DLD1 (cell line): ENCODE measurements at regions not wholly inside any gene's neighbourhood (a gene's known extent, or its start where the extent isn't known, plus 50 kb on each side); places are given as distances from the start of the nearest gene placed in this dataset.
"Not testable (repeated sequence)": the region's sequence is repeated elsewhere in the genome, so short reads cannot be mapped to it uniquely, and the experiment has no call there.

Experiments
- in situ Hi-C: cut with HindIII; loops from 2 replicates; pipeline ENCODE4 v1.10.0; 2017; ENCODE audit warnings: low sequenced_read_pairs

DNA sequence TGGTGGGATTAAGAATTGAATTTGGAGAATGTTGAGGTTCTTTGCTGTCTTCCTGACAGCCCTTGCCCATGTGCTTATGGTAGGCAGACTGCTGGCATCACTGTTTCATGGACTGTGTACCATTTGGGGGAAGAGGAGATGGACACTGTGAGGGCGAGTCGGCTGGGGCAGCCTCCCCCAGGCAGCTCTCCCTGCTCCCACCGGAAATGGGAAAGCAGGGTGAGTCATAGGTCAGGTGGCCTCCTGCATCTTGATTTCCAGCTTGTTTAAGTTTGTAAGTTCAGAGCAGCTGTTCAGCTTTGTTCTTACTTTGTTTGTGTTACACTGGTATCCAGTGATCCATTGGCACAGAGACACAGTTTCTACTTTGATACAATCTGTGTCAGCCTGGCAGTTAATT is 87.2 kb upstream of the CNIH3 start:
- in situ Hi-C loops, result no loop called here

DNA sequence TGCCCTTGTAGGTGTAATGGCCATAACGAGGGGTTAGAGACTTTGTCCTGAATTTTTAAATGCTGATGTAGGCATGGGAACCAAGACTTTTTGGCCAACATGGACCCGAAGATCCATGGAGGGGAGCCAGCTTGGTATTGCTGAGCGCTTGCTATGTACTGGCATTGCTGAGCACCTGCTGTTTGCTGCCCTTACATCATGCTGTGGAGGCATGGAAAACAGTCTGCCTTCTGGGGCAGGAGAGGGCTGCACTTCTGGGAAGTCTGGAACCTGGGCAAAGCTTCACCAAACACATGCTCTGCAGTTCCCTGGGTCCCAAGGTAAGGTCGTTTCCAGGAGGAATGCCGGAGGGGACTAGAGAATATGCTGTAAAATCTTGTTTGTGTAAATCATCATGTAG is 86.3 kb upstream of the CNIH3 start:
- in situ Hi-C loops, result no loop called here

DNA sequence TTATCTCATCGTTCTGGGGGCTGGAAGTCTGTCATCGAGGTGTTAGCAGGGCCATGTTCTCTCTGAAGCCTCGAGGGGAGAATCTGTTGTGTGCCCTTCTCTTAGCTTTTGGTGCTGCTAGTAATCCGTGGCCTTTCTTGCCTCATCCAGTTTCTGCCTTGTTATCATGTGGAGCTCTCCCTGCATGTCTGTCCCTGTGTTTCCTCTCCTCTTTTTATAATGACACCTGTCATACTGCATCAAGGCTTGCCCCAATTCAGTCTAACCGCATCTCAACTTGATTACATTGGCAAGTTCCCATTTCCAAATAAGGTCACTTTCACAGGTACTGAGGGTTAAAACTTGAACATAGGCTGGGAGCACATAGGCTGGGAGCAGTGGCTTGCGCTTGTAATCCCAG is 82.6 kb upstream of the CNIH3 start:
- in situ Hi-C loops, result no loop called here

DNA sequence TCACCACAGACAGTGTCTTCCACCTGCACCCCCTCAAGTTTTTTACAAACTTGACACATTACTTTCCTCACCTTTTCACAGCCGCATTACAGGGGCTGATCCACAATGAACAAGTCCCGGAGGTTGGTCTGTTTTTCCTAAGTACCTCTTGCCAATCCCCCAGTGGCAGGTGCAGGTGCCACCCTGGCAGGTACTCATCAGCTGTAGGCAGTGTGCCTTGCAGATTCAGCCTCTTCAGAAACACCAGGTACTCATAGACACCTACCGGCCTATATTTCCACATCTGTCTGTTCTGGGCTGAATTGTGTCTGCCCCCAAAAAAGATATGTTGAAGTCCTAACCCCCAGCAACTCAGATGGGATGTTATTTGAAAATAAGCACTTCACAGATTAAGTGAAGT is 81.4 kb upstream of the CNIH3 start:
- in situ Hi-C loops, result no loop called here

DNA sequence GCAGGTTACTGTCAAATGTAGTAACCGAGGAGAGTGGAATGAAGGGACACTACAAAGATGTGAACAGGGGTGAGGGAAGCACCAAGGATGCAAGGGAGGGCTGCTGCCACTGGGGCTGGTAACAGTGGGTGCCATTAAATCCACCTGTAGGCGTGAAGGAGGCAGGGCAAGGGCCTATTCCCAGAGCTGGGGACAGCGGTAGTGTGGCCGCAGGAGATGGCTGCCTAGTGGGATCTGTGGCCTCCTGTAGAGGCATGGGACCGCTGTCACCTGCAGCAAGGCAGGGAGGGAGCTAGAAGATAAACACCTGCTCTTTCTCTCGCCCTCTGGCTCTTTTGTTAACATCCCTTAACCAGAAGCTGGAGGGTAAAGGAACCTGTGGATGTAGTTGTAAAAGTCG is 80.5 kb upstream of the CNIH3 start:
- in situ Hi-C loops, result no loop called here

DNA sequence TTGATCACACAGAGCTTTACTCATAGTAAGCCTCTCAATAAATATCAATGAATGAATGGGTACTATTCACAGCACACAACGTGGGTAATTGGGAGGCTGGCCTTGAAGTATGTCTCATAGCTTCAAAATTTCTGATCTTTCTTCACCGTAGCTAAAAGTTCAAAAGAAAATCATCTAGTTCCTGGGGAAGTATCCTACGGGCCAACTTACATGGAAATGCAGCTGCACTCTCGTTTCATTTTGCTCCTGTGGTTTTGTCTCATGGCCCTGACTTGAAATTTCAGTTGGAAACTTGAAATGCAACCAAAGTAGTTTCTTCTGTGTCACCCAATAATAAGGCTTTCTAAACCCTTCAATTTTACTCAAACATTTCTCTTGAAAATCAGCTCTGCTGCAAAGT is 76.1 kb upstream of the CNIH3 start:
- in situ Hi-C loops, result no loop called here

DNA sequence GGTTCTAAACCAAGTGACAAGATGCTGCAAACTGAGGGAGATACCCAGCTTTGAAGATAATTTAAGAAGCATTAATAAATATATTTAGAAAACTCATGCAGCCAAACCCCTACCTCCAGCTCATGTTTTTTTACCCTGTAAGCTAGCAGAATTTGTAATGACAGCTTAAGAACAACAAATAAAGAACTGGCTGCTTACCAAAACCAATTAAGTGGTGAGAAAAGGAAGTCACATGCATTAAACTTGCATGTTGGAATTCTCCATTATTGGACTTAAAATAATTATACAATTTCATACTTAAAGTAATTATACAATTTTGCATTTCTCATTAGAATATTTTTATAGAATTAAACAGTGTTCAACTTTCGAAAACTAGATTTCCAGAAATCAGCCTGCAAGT is 75.6 kb upstream of the CNIH3 start:
- in situ Hi-C loops, result no loop called here

DNA sequence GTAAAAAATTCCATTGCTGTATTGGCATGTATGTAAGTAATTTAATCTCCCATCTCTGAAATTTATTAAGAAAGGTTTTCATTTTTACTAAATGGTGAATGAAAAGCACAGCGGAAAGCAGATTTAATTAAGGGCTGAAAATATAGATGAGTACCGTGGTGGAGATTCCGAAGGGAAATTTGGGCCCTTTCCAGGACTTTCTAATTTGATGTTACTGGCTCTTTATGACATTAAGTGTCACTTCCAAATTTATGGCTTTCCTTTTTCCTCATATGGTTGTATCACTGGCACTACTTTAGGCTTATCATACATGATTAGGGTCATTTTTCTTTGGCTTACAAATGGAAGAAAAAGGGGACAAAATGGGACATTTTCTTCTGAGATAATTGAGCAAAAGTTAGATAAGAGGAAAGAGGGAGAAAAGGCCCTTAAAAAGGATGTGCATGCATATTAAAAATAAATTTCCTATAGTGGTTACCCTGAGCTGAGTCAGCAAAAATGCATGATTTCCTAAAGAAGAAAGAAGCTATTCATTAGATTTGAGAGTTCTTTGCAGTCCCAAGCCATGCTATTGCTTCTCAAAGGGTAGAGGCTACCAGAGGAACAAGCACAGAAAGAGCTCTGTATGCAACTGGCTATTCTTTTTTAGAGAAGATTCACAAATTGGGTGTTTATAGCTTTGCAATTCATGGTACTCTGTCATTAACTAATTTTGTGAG is 74.9 kb upstream of the CNIH3 start:
- in situ Hi-C loops, result no loop called here

DNA sequence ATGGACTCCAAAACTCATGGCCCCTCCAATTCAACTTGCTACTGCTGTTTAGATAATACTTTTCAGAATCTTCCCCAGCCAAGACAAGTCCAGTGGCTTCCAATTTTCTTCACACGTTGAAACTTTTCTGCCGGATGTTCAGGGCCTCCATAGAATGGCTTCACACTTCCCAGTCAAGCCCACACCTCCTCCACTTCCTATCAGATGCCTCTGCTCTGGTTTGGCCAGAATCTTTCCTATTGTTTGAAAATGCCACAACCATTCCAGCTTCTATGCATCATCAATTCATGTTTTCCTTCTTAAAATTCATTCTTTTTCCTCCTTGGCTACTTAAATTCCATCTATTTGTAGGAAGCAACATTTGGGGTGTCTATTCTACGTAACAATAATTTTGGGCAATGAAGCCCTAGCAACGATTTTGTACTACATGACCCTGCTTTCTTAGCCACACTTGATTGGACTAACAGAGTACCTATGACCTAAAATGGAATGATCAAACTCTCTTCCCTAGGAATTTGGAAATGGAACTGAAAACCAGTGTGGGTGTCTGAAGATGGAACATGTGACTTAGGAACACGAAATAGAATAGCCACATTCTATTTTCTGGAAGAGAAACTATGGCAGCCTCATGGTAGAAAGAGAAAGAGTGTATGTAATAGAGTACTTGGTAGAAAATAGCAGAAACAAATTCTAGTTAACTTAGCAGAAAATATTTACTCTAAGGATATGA is 74.1 kb upstream of the CNIH3 start:
- in situ Hi-C loops, result no loop called here

DNA sequence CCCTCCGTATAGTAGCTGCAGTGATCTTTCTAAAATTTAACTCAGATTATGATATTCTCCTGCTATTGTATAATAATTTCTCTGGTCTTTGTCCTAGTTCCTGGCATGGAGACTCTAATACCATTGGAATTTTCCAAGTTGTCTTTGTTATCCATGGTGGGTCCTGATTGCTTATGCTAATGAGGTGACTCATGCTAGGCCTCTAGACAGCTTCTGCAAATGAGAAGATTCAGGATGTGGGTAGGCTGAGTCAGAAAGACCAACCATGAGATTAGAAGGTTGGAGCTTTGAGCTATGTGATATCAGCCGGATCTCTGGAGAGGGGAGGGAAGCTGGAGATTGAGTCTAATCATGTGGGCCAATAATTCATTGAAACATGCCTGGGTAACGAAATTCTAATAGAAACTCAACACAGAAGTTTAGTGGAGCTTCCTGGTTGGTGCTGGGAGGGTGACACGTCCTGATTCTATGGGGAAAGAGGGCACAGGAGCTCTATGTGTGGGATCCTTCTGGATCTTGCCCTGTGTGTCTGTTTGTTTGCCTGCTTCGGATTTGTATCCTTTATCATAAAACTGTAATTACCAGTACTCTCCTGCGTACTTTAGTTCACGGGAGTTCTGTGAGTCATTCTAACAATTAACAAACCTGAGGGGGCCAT is 73.2 kb upstream of the CNIH3 start:
- in situ Hi-C loops, result no loop called here

DNA sequence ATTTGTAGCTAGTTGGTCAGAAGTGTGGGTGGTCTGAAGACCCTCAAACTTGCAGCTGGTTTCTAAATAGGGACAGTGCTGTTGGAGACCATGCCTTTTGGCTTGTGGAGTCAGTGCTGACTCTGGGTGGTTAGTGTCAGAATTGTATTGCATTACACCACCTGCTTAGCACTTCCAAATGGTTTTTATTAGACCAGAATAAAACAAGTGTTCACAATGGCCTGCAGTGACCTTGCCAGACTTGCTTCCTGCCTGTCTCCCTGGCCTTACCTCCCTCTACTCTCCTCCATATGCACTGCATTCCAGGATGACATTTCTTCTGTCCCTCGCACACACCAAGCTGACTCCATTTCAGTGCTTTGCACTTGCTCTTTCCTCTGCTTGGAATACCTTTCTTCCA is 72.7 kb upstream of the CNIH3 start:
- in situ Hi-C loops, result no loop called here

DNA sequence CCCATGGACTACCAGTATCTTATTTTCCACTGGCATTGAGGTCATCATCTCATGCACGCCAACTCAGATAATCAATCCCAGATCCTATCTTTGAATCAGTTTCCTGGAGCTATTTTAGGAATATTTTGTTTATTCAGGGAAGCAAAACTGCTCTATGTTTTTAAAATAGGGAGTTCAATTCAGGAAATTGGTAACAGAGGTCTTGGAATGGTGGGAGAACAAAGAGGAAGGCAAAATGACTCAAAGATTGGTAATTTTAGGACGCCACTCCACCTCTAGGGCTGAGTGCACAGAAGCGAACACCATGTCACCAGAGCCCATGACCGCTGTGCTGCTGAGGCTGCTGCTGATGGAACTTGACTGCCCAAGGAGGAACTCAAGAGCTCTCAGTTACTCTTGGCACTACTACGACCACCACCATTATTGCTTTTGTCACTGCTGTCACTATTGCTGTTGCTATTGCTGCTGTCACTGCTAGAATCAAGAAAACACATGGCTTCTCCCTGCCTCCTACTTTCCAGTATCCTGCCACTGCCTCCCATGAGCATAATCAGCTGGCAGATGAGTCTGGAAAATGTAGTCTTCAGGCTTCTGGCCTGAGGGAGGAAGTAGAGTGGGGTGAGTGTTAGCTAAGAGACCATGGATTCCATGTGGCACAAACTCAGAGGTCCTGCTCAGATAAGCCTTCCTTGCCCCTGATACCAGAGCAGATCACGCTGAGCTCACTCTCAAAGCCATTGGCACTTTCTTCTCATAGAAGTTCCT is 71.6 kb upstream of the CNIH3 start:
- in situ Hi-C loops, result no loop called here

DNA sequence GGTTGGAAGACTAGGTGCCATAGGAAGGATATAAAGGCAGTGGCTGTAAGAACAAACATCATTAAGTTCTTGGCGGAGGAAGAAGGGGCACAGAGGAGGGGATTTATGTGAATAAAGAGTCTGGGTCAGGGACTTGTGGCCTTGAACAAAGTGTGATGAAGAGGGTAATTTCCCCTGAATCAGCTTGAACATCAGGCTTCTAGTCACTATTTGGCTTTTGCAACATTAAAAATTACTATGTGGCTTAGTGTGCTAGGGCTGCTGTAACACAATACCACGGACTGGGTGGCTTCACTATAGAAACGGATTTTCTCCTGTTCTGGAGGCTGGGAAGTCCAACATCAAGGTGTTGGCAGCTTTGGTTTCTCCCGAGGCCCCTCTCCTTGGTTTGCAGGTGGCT is 70.5 kb upstream of the CNIH3 start:
- in situ Hi-C loops, result no loop called here

DNA sequence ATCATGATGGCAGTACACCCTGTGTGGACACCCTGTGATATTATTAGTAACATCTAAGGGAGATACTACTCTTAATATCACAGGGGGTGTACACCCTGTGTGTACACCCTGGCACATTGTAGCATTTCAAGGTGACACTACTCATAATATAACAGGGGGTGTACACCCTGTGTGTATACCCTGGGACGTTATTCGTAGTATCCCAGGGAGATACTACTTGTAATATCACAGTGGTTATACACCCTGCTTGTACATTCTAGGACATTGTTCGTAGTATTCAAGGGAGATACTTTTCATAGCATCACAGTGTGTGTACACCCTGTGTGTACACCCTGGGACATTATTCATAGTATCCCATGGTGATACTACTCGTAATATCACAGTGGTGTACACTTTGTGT is 67.4 kb upstream of the CNIH3 start:
- in situ Hi-C loops, result no loop called here

DNA sequence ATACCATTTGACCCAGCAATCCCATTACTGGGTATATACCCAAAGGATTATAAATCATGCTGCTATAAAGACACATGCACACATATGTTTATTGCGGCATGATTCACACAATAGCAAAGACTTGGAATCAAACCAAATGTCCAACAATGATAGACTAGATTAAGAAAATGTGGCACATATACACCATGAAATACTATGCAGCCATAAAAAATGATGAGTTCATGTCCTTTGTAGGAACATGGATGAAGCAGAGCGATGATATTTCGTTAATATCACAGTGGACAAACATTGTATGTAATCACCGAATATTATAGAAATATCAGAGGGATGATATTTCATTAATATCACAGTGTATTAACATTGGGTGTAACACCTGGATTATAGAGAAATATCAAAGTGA is 64.9 kb upstream of the CNIH3 start:
- in situ Hi-C loops, result not testable (repeated sequence)

DNA sequence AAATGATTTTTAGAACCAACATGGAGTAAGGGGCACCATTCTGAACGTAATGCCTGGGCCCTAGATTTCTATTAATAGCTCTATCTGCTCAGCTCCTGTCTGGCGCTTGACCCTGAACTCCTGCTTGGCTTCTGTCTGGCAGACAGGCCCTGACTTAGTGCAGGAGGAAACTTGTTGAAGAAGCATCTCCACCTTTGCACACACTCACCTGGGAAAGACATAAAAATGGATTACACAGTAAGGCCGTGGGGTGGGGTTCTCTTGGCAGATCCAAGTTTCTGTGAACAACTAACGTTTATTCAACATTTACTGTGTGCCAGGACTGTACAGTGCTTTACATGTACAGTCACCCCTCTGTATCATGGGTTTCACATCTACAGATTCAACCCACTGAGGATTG is 62.1 kb upstream of the CNIH3 start:
- in situ Hi-C loops, result no loop called here

DNA sequence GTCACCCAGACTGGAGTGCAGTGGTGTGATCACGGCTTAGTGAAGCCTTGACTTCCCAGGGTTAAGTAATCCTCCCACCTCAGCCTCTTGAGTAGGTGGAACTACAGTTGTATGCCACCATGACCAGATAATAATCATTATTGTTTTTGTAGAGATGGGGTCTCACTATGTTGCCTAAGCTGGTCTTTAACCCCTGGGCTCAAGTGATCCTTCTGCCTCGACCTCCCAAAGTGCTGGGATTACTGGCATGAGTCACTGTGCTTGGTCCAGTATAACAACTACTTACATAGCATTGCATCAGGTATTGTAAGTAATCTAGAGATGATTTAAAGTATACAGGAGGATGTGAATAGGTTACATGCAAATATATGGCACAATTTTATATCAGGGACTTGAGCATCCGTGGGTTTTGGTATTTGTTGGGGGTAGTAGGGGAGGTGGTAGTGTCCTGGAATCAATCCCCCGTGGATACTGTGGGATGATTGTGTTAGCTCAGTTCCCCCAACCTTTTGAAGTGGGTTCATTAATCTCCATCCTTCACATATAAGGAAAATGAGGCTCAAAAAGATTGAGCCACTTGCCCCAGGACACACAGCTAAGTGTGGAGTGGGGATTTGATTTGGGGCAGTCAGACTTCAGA is 61.4 kb upstream of the CNIH3 start:
- in situ Hi-C loops, result no loop called here

DNA sequence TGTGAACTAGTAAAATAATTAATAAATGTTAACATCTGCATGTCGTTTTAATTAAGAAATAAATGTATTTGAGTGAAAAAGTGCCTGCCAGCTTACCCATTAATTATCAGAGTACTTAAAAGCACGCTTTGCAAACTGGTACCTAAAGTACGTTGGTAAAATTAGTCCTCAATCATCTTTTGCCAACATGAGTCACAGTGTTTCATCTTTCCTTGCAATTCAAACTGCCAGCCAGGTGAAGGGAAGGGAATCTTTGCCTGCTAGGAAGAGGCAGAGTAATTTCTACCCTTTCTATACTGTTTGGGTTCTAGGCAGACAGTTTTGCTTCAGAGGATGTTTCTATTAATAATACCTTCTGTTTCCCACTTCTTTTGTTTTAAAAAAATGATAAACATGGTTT is 57.2 kb upstream of the CNIH3 start:
- in situ Hi-C loops, result no loop called here

DNA sequence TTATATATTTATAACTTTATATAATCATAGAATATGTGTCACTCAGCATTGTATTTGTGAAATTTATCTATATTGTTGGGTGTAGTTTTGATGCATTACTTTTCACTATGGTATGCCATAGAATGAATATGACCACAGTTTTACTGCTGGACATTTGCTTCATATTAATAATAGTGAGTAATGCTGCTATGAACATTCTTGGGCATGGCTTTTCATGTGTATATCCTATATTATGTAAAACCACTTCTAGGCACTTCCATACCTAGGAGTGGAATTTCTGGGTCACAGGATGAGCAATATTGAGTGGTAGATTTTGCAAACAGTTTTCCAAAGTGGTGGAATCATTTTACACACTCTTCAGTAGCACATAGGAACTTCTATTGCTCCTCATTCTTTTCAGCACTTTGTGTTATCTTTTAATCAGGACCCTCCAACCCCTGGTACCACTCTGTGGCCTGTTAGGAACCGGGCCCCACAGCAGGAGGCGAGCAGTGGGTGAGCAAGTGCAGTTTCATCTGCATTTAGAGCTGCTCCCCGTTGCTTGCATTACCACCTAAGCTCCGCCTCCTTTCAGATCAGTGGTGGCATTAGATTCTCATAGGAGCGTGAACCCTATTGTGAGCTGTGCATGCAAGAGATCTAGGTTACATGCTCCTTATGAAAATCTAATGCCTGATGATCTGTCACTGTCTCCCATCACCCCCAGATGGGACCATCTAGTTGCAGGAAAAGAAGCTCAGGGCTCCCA is 56.0 kb upstream of the CNIH3 start:
- in situ Hi-C loops, result no loop called here

DNA sequence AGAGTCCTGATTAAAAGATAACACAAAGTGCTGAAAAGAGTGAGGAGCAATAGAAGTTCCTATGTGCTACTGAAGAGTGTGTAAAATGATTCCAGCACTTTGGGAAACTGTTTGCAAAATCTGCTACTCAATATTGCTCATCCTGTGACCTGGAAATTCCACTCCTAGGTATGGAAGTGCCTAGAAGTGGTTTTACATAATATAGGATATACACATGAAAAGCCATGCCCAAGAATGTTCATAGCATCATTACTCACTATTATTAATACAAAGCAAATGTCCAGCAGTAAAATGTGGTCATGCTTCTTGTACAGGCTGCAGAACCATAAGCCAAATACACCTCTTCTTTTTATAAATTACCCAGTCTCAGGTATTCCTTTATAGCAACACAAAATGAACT is 53.2 kb upstream of the CNIH3 start:
- in situ Hi-C loops, result not testable (repeated sequence)
